H9 (cell line): ENCODE measurements at regions not wholly inside any gene's neighbourhood (a gene's known extent, or its start where the extent isn't known, plus 50 kb on each side); places are given as distances from the start of the nearest gene placed in this dataset.

Experiments
- DNase-seq: peaks from one replicate; pipeline ENCODE4 v3.0.0-alpha.2; 2017
- H2AFZ ChIP-seq: one replicate; pipeline ENCODE4 v1.6.1; 2013; ENCODE audit warnings: mild to moderate bottlenecking, low read length, control low read depth, moderate library complexity
- H2AK5ac ChIP-seq: 2 replicates; pipeline ENCODE4 v1.6.1; 2013; ENCODE audit warnings: low read length, control low read depth, mixed read lengths; ENCODE audit not compliant: insufficient read length
- H2BK120ac ChIP-seq: one replicate; pipeline ENCODE4 v1.6.1; 2013; ENCODE audit warnings: low read depth, mild to moderate bottlenecking, low read length, control low read depth, inconsistent platforms; ENCODE audit not compliant: poor library complexity, severe bottlenecking
- H2BK12ac ChIP-seq: 2 replicates; pipeline ENCODE4 v1.6.1; 2013; ENCODE audit warnings: low read length, control low read depth, mixed read lengths, low read depth; ENCODE audit not compliant: insufficient read length
- H2BK15ac ChIP-seq: 2 replicates; pipeline ENCODE4 v1.6.1; 2013; ENCODE audit warnings: low read depth, low read length, control low read depth
- H2BK20ac ChIP-seq: one replicate; pipeline ENCODE4 v1.6.1; 2013; ENCODE audit warnings: low read depth, mild to moderate bottlenecking, low read length, control low read depth, inconsistent platforms; ENCODE audit not compliant: poor library complexity, severe bottlenecking
- H2BK5ac ChIP-seq: 2 replicates; pipeline ENCODE4 v1.6.1; 2013; ENCODE audit warnings: low read length, control low read depth, mixed read lengths; ENCODE audit not compliant: insufficient read length
- H3K14ac ChIP-seq: 2 replicates; pipeline ENCODE4 v1.6.1; 2013; ENCODE audit warnings: low read length, control low read depth; ENCODE audit not compliant: insufficient read depth
- H3K18ac ChIP-seq: 2 replicates; pipeline ENCODE4 v1.6.1; 2013; ENCODE audit warnings: low read depth, mild to moderate bottlenecking, mixed read lengths, low read length, control low read depth; ENCODE audit not compliant: insufficient read length
- H3K23ac ChIP-seq: 2 replicates; pipeline ENCODE4 v1.6.1; 2013; ENCODE audit warnings: low read length, control low read depth, mixed read lengths, low read depth; ENCODE audit not compliant: insufficient read length
- H3K23me2 ChIP-seq: 2 replicates; pipeline ENCODE4 v1.6.1; 2013; ENCODE audit warnings: low read depth, mild to moderate bottlenecking, mixed read lengths, low read length, control low read depth; ENCODE audit not compliant: insufficient read length, poor library complexity, severe bottlenecking
- H3K27ac ChIP-seq: 2 replicates; pipeline ENCODE4 v1.5.1; 2013; ENCODE audit warnings: low read length, control low read depth, mixed read lengths, low read depth; ENCODE audit not compliant: insufficient read length
- H3K27me3 ChIP-seq: 2 replicates; pipeline ENCODE4 v1.6.1; 2013; ENCODE audit warnings: low read length, control low read depth, inconsistent platforms; ENCODE audit not compliant: insufficient read depth
- H3K4ac ChIP-seq: 2 replicates; pipeline ENCODE4 v1.6.1; 2013; ENCODE audit warnings: low read depth, mild to moderate bottlenecking, control low read depth, inconsistent platforms, low read length, moderate library complexity
- H3K4me1 ChIP-seq: 2 replicates; pipeline ENCODE4 v1.6.1; 2013; ENCODE audit warnings: low read length, control low read depth, inconsistent platforms; ENCODE audit not compliant: insufficient read depth
- H3K4me2 ChIP-seq: 2 replicates; pipeline ENCODE4 v1.6.1; 2013; ENCODE audit warnings: low read length, control low read depth, mixed read lengths; ENCODE audit not compliant: insufficient read length, insufficient read depth
- H3K56ac ChIP-seq: 2 replicates; pipeline ENCODE4 v1.6.1; 2013; ENCODE audit warnings: low read depth, mild to moderate bottlenecking, mixed read lengths, low read length, control low read depth; ENCODE audit not compliant: insufficient read length
- H3K79me1 ChIP-seq: 2 replicates; pipeline ENCODE4 v1.6.1; 2013; ENCODE audit warnings: low read depth, mild to moderate bottlenecking, moderate library complexity, low read length, control low read depth, inconsistent platforms; ENCODE audit not compliant: insufficient read depth, poor library complexity, severe bottlenecking
- H3K79me2 ChIP-seq: 2 replicates; pipeline ENCODE4 v1.6.1; 2013; ENCODE audit warnings: low read length, control low read depth, inconsistent platforms; ENCODE audit not compliant: insufficient read depth
- H3K9ac ChIP-seq: 2 replicates; pipeline ENCODE4 v1.6.1; 2013; ENCODE audit warnings: low read length, control low read depth, mixed read lengths; ENCODE audit not compliant: insufficient read length; ENCODE audit errors: extremely low read depth
- H3K9me3 ChIP-seq: one replicate; pipeline ENCODE4 v1.6.1; 2013; ENCODE audit warnings: low read depth, low read length, inconsistent platforms; ENCODE audit not compliant: control insufficient read depth
- H3T11ph ChIP-seq: one replicate; pipeline ENCODE4 v1.6.1; 2013; ENCODE audit warnings: mild to moderate bottlenecking, low read length, control low read depth, inconsistent platforms
- H4K20me1 ChIP-seq: one replicate; pipeline ENCODE4 v1.6.1; 2013; ENCODE audit not compliant: control insufficient read depth, insufficient read length, insufficient read depth
- H4K5ac ChIP-seq: 2 replicates; pipeline ENCODE4 v1.6.1; 2013; ENCODE audit warnings: low read depth, mild to moderate bottlenecking, mixed read lengths, low read length, control low read depth; ENCODE audit not compliant: insufficient read length
- H4K8ac ChIP-seq: replicated peaks from 2 replicates; pipeline ENCODE4 v1.6.1; 2013; ENCODE audit warnings: low read length, control low read depth, mixed read lengths, low read depth; ENCODE audit not compliant: insufficient read length
- H4K91ac ChIP-seq: 2 replicates; pipeline ENCODE4 v1.6.1; 2013; ENCODE audit warnings: low read depth, mild to moderate bottlenecking, moderate library complexity, mixed read lengths, low read length, control low read depth; ENCODE audit not compliant: insufficient read length
- H3K27ac Mint-ChIP-seq, 3 experiments: 2 replicates in 2 of 3; 3 replicates in 1 of 3; pipeline ENCODE4 v1.8.0; 2020 to 2021; ENCODE audit warnings: mixed read lengths in 3 of 3, mild to moderate bottlenecking in 1 of 3, moderate library complexity in 1 of 3
- H3K27me3 Mint-ChIP-seq: 2 replicates; pipeline ENCODE4 v1.8.0; 2021; ENCODE audit warnings: low read depth, mild to moderate bottlenecking, moderate library complexity, mixed read lengths
- H3K36me3 Mint-ChIP-seq, 3 experiments: 2 replicates in 2 of 3; 3 replicates in 1 of 3; pipeline ENCODE4 v1.8.0; 2020 to 2021; ENCODE audit warnings: low read depth in 3 of 3, mixed read lengths in 3 of 3; ENCODE audit not compliant: insufficient read depth in 1 of 3
- H3K4me1 Mint-ChIP-seq, 2 experiments: 2 replicates each; pipeline ENCODE4 v1.8.0; 2020; ENCODE audit warnings: mixed read lengths in 2 of 2
- H3K4me3 Mint-ChIP-seq, 2 experiments: 2 replicates in 1 of 2; 3 replicates in 1 of 2; pipeline ENCODE4 v1.8.0; 2020 to 2021; ENCODE audit warnings: mild to moderate bottlenecking in 2 of 2, mixed read lengths in 2 of 2, moderate library complexity in 1 of 2
- H3K9me3 Mint-ChIP-seq, 2 experiments: 2 replicates in 1 of 2; 3 replicates in 1 of 2; pipeline ENCODE4 v1.8.0; 2020; ENCODE audit warnings: mild to moderate bottlenecking in 2 of 2, mixed read lengths in 2 of 2, moderate library complexity in 1 of 2
- WGBS: extraction: QIAGEN DNeasy Blood & Tissue Kit; methylation state at CpG from one replicate; pipeline ENCODE4 v1.1.7; 2013; ENCODE audit warnings: missing lambda C conversion rate, low lambda C conversion rate, mixed read lengths; ENCODE audit not compliant: insufficient read length; ENCODE audit errors: extremely low coverage; 5-methylcytosine and 5-hydroxymethylcytosine counted together
- TF ChIP-seq, protein P1 (sequence below): fragments of 200-600 bp; sonication (generic); conservative IDR thresholded peaks from 3 replicates; pipeline ENCODE4 v1.8.0; 2021; ENCODE audit warnings: antibody characterized with exemption, mild to moderate bottlenecking

DNA sequence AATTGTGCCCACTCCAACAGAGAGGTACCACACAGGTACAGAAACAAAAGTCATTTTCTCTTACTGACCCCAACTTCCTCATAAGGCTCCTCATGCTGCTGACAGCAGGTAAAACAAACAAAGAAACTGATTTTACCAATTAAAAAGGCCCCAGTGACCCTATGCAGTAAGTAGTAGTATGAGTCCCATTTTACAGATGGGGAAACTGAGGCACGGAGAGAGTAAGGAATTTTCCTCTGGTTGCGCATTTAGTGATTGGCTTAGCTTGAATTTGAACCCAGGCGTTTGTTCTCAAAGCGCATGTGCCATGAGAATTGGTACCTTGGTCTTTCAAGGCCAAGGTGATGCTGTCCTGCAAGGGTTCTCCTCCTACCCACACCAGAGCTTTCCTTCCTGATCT lies 66.1 kb upstream of the ZBTB40 start:
- DNase-seq = no peak
- H3K4me3 Mint-ChIP-seq = no peak overlapping the region
- Histone ChIP-seq H3K27ac (no peak overlapping the region), H2BK12ac (no peak overlapping the region), H3K79me1 (no peaks in the 10 kb centered on the region), H4K91ac (no peak overlapping the region), H3K79me2 (no peaks in the 10 kb centered on the region), H3K27me3 (no peaks in the 10 kb centered on the region), H3K23me2 (no peaks in the 10 kb centered on the region), H2AFZ (no peak overlapping the region), H2AK5ac (no peak overlapping the region), H3K4me1 (no peaks in the 10 kb centered on the region), H4K5ac (no peak overlapping the region), H3K56ac (no peak overlapping the region), H3K4ac (no peak overlapping the region), H3T11ph (no peak overlapping the region), H3K9ac (no peak overlapping the region), H2BK20ac (no peak overlapping the region), H2BK120ac (no peak overlapping the region), H3K9me3 (no peaks in the 10 kb centered on the region), H3K4me2 (no peak overlapping the region), H4K20me1 (no peaks in the 10 kb centered on the region), H4K8ac (no peak overlapping the region), H2BK5ac (no peak overlapping the region), H3K23ac (no peak overlapping the region), H2BK15ac (no peak overlapping the region), H3K14ac (no peak overlapping the region), H3K18ac (no peak overlapping the region)
- no peaks in the 10 kb centered on the region for H3K36me3 Mint-ChIP-seq
- no peaks in the 10 kb centered on the region for H3K9me3 Mint-ChIP-seq
- H3K4me1 Mint-ChIP-seq = peaks cover 10 to 11% of the 10 kb centered on the region in 2 experiments
- no peak overlapping the region for H3K27ac Mint-ChIP-seq
- H3K27me3 Mint-ChIP-seq = peaks cover 4% of the 10 kb centered on the region; the same call in 1 of the 2 replicates
- whole genome bisulfite sequencing = no CpG with 5 or more reads among the region's 4 CpGs
- TF ChIP-seq, protein P1, sequence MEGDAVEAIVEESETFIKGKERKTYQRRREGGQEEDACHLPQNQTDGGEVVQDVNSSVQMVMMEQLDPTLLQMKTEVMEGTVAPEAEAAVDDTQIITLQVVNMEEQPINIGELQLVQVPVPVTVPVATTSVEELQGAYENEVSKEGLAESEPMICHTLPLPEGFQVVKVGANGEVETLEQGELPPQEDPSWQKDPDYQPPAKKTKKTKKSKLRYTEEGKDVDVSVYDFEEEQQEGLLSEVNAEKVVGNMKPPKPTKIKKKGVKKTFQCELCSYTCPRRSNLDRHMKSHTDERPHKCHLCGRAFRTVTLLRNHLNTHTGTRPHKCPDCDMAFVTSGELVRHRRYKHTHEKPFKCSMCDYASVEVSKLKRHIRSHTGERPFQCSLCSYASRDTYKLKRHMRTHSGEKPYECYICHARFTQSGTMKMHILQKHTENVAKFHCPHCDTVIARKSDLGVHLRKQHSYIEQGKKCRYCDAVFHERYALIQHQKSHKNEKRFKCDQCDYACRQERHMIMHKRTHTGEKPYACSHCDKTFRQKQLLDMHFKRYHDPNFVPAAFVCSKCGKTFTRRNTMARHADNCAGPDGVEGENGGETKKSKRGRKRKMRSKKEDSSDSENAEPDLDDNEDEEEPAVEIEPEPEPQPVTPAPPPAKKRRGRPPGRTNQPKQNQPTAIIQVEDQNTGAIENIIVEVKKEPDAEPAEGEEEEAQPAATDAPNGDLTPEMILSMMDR = no peak
